ENCODE measurements at regions not wholly inside any gene's neighbourhood (a gene's known extent, or its start where the extent isn't known, plus 50 kb on each side); places are given as distances from the start of the nearest gene placed in this dataset.

- TF ChIP-seq, protein P1, sequence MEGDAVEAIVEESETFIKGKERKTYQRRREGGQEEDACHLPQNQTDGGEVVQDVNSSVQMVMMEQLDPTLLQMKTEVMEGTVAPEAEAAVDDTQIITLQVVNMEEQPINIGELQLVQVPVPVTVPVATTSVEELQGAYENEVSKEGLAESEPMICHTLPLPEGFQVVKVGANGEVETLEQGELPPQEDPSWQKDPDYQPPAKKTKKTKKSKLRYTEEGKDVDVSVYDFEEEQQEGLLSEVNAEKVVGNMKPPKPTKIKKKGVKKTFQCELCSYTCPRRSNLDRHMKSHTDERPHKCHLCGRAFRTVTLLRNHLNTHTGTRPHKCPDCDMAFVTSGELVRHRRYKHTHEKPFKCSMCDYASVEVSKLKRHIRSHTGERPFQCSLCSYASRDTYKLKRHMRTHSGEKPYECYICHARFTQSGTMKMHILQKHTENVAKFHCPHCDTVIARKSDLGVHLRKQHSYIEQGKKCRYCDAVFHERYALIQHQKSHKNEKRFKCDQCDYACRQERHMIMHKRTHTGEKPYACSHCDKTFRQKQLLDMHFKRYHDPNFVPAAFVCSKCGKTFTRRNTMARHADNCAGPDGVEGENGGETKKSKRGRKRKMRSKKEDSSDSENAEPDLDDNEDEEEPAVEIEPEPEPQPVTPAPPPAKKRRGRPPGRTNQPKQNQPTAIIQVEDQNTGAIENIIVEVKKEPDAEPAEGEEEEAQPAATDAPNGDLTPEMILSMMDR (conservative IDR thresholded peaks at IDR 0.05; ENCODE audit: low read depth in 2 of 2) = no peak
- TF ChIP-seq, protein P2, sequence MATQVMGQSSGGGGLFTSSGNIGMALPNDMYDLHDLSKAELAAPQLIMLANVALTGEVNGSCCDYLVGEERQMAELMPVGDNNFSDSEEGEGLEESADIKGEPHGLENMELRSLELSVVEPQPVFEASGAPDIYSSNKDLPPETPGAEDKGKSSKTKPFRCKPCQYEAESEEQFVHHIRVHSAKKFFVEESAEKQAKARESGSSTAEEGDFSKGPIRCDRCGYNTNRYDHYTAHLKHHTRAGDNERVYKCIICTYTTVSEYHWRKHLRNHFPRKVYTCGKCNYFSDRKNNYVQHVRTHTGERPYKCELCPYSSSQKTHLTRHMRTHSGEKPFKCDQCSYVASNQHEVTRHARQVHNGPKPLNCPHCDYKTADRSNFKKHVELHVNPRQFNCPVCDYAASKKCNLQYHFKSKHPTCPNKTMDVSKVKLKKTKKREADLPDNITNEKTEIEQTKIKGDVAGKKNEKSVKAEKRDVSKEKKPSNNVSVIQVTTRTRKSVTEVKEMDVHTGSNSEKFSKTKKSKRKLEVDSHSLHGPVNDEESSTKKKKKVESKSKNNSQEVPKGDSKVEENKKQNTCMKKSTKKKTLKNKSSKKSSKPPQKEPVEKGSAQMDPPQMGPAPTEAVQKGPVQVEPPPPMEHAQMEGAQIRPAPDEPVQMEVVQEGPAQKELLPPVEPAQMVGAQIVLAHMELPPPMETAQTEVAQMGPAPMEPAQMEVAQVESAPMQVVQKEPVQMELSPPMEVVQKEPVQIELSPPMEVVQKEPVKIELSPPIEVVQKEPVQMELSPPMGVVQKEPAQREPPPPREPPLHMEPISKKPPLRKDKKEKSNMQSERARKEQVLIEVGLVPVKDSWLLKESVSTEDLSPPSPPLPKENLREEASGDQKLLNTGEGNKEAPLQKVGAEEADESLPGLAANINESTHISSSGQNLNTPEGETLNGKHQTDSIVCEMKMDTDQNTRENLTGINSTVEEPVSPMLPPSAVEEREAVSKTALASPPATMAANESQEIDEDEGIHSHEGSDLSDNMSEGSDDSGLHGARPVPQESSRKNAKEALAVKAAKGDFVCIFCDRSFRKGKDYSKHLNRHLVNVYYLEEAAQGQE (IDR thresholded peaks at IDR 0.05; ENCODE audit: unreplicated experiment) = no peak
These were observed 200.6 kb downstream of the TSHZ3 start for GRCh38 chr19:31148671-31149070.
